ENCODE measurements at regions not wholly inside any gene's neighbourhood (a gene's known extent, or its start where the extent isn't known, plus 50 kb on each side); places are given as distances from the start of the nearest gene placed in this dataset.

DNA sequence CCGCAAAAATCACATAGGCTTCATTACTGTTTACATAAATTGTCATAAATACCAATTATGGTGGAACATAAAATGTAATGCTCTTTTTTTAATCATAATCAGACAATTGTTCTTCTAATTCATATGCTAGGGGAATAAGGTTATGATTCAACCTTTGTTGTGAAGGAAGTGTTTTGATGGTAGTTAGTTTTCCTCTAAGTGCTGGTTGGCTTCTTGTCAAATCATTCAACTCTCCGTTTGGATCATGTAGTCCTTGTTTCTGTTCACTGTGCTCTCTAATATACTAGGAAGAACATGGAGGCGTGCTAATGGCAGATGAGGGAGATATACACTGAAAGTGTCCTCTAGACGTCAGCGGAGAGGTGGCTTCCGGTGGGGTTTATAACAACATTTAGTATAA is 1938.0 kb upstream of the PIK3C3 start:
- no peak for DNase-seq

DNA sequence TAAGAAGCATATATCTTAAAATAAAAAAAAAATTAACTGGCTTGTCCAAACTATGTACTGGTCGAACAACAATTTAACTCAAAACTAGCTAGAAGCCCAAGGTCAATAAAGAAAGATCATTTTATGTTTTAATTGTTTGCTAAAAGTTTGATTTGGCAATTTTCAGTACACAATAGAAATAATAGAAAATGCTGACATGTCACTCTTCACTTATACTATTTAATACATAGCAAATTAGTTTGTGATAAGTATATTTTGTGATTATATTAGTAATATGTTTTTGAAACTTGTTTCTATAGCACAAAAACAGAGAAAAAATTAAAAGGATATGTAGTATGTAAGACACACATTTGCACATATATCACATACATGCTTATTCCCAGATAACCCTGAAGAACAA is 1938.6 kb upstream of the PIK3C3 start:
- no peaks in the 10 kb centered on the region for H3K27me3 ChIP-seq (replicated peaks; ENCODE audit: control insufficient read depth, insufficient read depth, low read length, poor library complexity, severe bottlenecking)
- no peaks in the 10 kb centered on the region for H3K9me3 ChIP-seq (ENCODE audit: control insufficient read depth, low read length)
- H3K36me3 ChIP-seq (ENCODE audit: control insufficient read depth, insufficient read depth, low read length), result no peaks in the 10 kb centered on the region
- DNase-seq, result no peak
- no peak overlapping the region for H3K27ac ChIP-seq (ENCODE audit: insufficient read depth, low read length, poor library complexity, severe bottlenecking)
- H3K4me1 ChIP-seq (ENCODE audit: control insufficient read depth, insufficient read depth, low read length, poor library complexity, severe bottlenecking), result no peaks in the 10 kb centered on the region
- no peak overlapping the region for H3K4me3 ChIP-seq (ENCODE audit: insufficient read depth, low read depth, low read length, poor library complexity, severe bottlenecking)

More for the DNA sequence above, 1938.0 kb upstream of the PIK3C3 start:
- no peak overlapping the region for H3K4me3 ChIP-seq (ENCODE audit: insufficient read depth, low read depth, low read length, poor library complexity, severe bottlenecking)
- H3K27ac ChIP-seq (ENCODE audit: insufficient read depth, low read length, poor library complexity, severe bottlenecking), result no peak overlapping the region
- no peaks in the 10 kb centered on the region for H3K4me1 ChIP-seq (ENCODE audit: control insufficient read depth, insufficient read depth, low read length, poor library complexity, severe bottlenecking)
- H3K9me3 ChIP-seq (ENCODE audit: control insufficient read depth, low read length), result no peaks in the 10 kb centered on the region
- H3K36me3 ChIP-seq (ENCODE audit: control insufficient read depth, insufficient read depth, low read length), result no peaks in the 10 kb centered on the region
- H3K27me3 ChIP-seq (replicated peaks; ENCODE audit: control insufficient read depth, insufficient read depth, low read length, poor library complexity, severe bottlenecking), result no peaks in the 10 kb centered on the region

DNA sequence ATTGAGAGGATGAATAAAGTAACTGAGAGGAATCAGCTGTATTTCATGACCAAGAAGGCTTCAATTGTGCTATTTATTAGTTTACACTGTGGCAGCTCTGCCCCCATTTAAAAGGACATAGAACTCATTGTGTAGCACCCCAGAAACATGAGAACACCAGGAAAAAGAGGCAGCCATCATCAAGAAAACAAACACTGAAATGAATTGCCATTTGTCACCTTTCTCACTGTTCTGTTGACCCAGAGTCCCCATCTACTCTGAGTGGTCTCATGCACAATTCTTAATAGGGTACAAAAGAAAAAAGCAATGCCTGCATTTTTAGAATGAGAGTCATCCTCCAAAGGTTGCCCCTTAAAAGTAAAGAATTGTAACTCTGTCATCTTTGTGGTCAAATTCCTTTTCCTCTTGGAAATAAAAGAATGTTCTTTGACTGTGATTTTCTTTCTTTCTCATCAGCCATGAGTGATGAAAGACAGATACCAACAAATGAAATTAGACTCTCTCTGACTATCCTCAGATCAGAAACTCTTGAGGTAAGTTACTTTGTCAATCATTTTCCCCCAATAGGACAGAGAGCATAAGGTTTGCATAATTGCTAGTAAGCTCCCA is 1941.9 kb upstream of the PIK3C3 start:
- Histone ChIP-seq H3K27ac (ENCODE audit: insufficient read depth, low read length, poor library complexity, severe bottlenecking) (no peak overlapping the region), H3K36me3 (ENCODE audit: control insufficient read depth, insufficient read depth, low read length) (no peaks in the 10 kb centered on the region), H3K9me3 (ENCODE audit: control insufficient read depth, low read length) (no peaks in the 10 kb centered on the region), H3K4me1 (ENCODE audit: control insufficient read depth, insufficient read depth, low read length, poor library complexity, severe bottlenecking) (no peaks in the 10 kb centered on the region), H3K27me3 (replicated peaks; ENCODE audit: control insufficient read depth, insufficient read depth, low read length, poor library complexity, severe bottlenecking) (no peaks in the 10 kb centered on the region), H3K4me3 (ENCODE audit: insufficient read depth, low read depth, low read length, poor library complexity, severe bottlenecking) (no peak overlapping the region)
- no peak for DNase-seq

DNA sequence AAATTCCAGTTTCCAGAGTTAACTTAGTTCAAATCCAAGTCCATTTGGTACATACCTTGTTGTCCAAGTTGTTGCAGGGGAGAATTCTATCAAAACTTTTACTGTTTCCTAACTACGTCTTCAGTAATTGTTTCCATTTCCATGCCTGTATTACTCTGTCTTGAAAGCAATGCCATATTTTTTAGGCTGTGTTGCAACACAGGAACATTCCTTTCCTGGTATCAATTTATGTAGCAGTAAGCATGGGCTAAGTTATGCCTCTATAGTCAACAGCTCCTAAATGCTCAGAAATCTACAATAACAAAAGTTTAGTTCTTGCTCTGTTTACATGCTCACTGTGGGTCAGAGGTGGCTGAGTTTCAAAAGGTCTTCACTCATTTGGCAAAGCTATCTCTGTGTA is 1943.8 kb upstream of the PIK3C3 start:
- Histone ChIP-seq H3K4me3 (ENCODE audit: insufficient read depth, low read depth, low read length, poor library complexity, severe bottlenecking) (no peak overlapping the region), H3K27me3 (replicated peaks; ENCODE audit: control insufficient read depth, insufficient read depth, low read length, poor library complexity, severe bottlenecking) (no peaks in the 10 kb centered on the region)

DNA sequence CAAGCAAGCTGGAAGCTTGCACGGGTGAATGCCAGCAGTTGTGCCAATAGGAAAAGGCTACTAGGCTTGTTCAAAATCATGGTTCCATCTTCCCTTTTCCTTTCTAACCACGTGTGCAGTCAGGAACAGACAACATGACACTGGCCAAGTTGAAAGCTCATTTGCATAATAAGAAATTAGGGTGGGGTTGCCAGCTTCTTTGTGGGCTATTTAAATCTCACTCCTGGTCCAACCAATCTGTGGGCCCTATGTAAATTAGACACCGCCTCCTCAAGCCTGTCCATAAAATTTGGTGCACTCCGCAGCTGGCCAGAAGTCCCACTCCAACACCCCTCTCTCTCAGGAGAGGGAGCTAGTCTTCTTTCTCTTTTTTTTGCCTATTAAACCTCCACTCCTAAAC is 1948.4 kb upstream of the PIK3C3 start:
- no peak for DNase-seq
- Histone ChIP-seq H3K27me3 (replicated peaks; ENCODE audit: control insufficient read depth, insufficient read depth, low read length, poor library complexity, severe bottlenecking) (no peaks in the 10 kb centered on the region), H3K36me3 (ENCODE audit: control insufficient read depth, insufficient read depth, low read length) (no peaks in the 10 kb centered on the region), H3K9me3 (ENCODE audit: control insufficient read depth, low read length) (no peaks in the 10 kb centered on the region), H3K27ac (ENCODE audit: insufficient read depth, low read length, poor library complexity, severe bottlenecking) (no peak overlapping the region), H3K4me3 (ENCODE audit: insufficient read depth, low read depth, low read length, poor library complexity, severe bottlenecking) (no peak overlapping the region), H3K4me1 (ENCODE audit: control insufficient read depth, insufficient read depth, low read length, poor library complexity, severe bottlenecking) (no peaks in the 10 kb centered on the region)

More for the DNA sequence above, 1943.8 kb upstream of the PIK3C3 start:
- Histone ChIP-seq H3K27ac (ENCODE audit: insufficient read depth, low read length, poor library complexity, severe bottlenecking) (no peak overlapping the region), H3K9me3 (ENCODE audit: control insufficient read depth, low read length) (no peaks in the 10 kb centered on the region), H3K36me3 (ENCODE audit: control insufficient read depth, insufficient read depth, low read length) (no peaks in the 10 kb centered on the region), H3K4me1 (ENCODE audit: control insufficient read depth, insufficient read depth, low read length, poor library complexity, severe bottlenecking) (no peaks in the 10 kb centered on the region)
- no peak for DNase-seq

DNA sequence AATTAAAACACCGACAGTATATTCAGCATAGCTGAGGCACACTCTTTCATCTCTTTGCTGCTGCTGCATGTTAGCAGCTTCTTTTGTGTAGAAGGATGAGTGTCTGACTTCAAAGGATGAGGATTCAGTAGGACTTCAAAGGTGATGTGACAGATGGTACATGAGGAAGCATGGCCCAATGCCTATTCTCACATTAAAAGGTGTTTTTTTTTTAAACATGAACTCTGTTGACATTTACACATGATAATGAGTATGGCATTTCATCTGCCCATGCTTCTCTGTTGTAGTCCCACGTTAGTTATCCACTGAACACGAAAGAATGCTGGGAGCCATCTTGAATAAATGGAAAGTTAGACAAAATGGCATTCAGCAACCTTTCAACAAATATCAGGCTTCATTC is 1950.8 kb upstream of the PIK3C3 start:
- no peak for DNase-seq
- H3K27ac ChIP-seq (ENCODE audit: insufficient read depth, low read length, poor library complexity, severe bottlenecking), result no peak overlapping the region
- no peaks in the 10 kb centered on the region for H3K9me3 ChIP-seq (ENCODE audit: control insufficient read depth, low read length)
- H3K4me3 ChIP-seq (ENCODE audit: insufficient read depth, low read depth, low read length, poor library complexity, severe bottlenecking), result no peak overlapping the region
- H3K36me3 ChIP-seq (ENCODE audit: control insufficient read depth, insufficient read depth, low read length), result no peaks in the 10 kb centered on the region
- no peaks in the 10 kb centered on the region for H3K4me1 ChIP-seq (ENCODE audit: control insufficient read depth, insufficient read depth, low read length, poor library complexity, severe bottlenecking)
- H3K27me3 ChIP-seq (replicated peaks; ENCODE audit: control insufficient read depth, insufficient read depth, low read length, poor library complexity, severe bottlenecking), result no peaks in the 10 kb centered on the region

DNA sequence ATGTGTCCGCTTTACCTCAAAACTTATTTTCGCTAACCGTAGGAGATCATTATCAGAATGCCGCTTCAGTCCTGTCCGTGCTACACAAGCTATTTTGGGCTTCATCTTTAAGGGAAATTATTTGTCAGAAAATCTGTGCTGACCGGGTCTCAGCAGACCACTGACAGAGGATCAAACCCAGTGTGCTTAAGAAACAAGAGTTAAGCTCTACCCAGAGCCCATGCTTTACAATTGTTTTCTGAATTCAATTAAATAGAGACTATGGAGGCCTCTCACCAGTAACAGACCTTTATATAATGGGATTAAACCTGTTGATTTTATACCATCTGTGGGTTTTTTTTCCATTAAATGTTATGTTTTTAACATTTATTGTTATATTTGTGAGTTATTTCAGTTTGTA is 1956.7 kb upstream of the PIK3C3 start:
- Histone ChIP-seq H3K9me3 (ENCODE audit: control insufficient read depth, low read length) (no peaks in the 10 kb centered on the region), H3K4me3 (ENCODE audit: insufficient read depth, low read depth, low read length, poor library complexity, severe bottlenecking) (no peak overlapping the region), H3K36me3 (ENCODE audit: control insufficient read depth, insufficient read depth, low read length) (no peaks in the 10 kb centered on the region)

DNA sequence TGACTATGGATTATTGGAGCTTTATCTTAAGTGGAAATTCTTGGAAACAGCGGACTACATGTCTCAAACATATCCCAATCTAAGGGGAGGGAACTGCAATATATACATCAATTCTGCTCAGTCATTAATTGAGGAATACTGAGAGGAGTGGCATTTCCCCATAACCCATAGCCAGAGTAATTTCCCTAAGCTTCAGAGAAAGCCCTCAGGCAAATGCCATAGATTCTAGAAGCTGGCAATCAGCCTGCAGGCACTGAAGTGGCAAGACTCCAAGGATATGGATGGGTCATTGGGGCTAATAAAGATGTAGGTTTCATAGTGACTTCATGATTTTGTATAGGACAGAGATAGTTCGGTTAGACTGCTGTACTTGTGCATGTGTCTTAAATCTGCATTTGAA is 1960.5 kb upstream of the PIK3C3 start:
- no peaks in the 10 kb centered on the region for H3K36me3 ChIP-seq (ENCODE audit: control insufficient read depth, insufficient read depth, low read length)

More for the DNA sequence above, 1956.7 kb upstream of the PIK3C3 start:
- no peak for DNase-seq
- Histone ChIP-seq H3K27me3 (replicated peaks; ENCODE audit: control insufficient read depth, insufficient read depth, low read length, poor library complexity, severe bottlenecking) (no peaks in the 10 kb centered on the region), H3K4me1 (ENCODE audit: control insufficient read depth, insufficient read depth, low read length, poor library complexity, severe bottlenecking) (no peaks in the 10 kb centered on the region), H3K27ac (ENCODE audit: insufficient read depth, low read length, poor library complexity, severe bottlenecking) (no peak overlapping the region)

DNA sequence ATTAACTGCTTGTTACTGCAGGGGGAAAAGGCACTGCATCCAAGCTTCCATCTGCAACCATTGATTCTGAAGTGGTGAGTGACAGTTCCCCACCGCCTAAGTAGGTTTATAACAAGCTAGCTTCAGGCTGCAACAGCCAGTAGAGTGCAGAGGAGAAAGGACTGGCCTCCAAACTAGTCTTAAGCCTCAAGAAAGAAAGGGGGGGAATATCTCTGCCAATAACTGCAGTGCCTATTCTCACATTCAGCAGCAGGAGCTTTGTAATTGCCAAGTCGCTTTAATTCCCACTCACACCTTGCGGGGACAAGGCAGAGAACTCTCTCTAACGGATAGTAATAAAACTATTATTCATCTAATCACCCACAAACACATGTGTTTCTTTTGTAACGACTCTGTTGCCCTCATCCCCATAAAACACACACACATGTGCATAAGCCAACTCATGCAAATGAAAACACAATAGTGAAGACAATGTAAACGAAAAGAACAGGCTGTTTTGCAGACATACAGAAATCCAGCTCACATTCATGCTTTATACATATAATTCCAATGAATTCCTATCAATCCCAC is 1963.3 kb upstream of the PIK3C3 start:
- Histone ChIP-seq H3K4me3 (ENCODE audit: insufficient read depth, low read depth, low read length, poor library complexity, severe bottlenecking) (no peak overlapping the region), H3K36me3 (ENCODE audit: control insufficient read depth, insufficient read depth, low read length) (no peaks in the 10 kb centered on the region), H3K9me3 (ENCODE audit: control insufficient read depth, low read length) (no peaks in the 10 kb centered on the region), H3K4me1 (ENCODE audit: control insufficient read depth, insufficient read depth, low read length, poor library complexity, severe bottlenecking) (no peaks in the 10 kb centered on the region), H3K27ac (ENCODE audit: insufficient read depth, low read length, poor library complexity, severe bottlenecking) (no peak overlapping the region), H3K27me3 (replicated peaks; ENCODE audit: control insufficient read depth, insufficient read depth, low read length, poor library complexity, severe bottlenecking) (no peaks in the 10 kb centered on the region)
- no peak for DNase-seq

More for the DNA sequence above, 1960.5 kb upstream of the PIK3C3 start:
- Histone ChIP-seq H3K9me3 (ENCODE audit: control insufficient read depth, low read length) (no peaks in the 10 kb centered on the region), H3K27ac (ENCODE audit: insufficient read depth, low read length, poor library complexity, severe bottlenecking) (no peak overlapping the region), H3K4me3 (ENCODE audit: insufficient read depth, low read depth, low read length, poor library complexity, severe bottlenecking) (no peak overlapping the region), H3K27me3 (replicated peaks; ENCODE audit: control insufficient read depth, insufficient read depth, low read length, poor library complexity, severe bottlenecking) (no peaks in the 10 kb centered on the region), H3K4me1 (ENCODE audit: control insufficient read depth, insufficient read depth, low read length, poor library complexity, severe bottlenecking) (no peaks in the 10 kb centered on the region)
- no peak for DNase-seq

DNA sequence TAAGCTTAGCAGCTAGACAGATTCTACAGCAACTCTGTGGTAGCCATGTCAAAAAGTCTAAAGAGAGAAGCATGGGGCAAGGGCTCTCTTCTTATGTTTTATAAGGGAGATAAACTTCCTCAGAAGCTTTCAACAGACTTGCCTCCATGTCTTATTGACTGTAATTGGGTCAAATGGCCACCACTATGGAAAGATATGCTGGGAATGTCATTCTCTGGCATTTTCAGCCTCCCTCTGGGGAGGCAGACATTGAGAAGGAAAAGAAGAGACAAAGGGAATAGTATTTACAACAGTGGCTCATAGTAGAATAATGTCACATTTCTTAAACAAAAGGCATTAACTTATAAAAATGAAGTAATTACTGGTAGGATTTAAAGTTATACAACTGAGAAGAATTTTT is 1964.5 kb upstream of the PIK3C3 start:
- Histone ChIP-seq H3K27ac (ENCODE audit: insufficient read depth, low read length, poor library complexity, severe bottlenecking) (no peak overlapping the region), H3K36me3 (ENCODE audit: control insufficient read depth, insufficient read depth, low read length) (no peaks in the 10 kb centered on the region), H3K9me3 (ENCODE audit: control insufficient read depth, low read length) (no peaks in the 10 kb centered on the region), H3K4me1 (ENCODE audit: control insufficient read depth, insufficient read depth, low read length, poor library complexity, severe bottlenecking) (no peaks in the 10 kb centered on the region), H3K27me3 (replicated peaks; ENCODE audit: control insufficient read depth, insufficient read depth, low read length, poor library complexity, severe bottlenecking) (no peaks in the 10 kb centered on the region), H3K4me3 (ENCODE audit: insufficient read depth, low read depth, low read length, poor library complexity, severe bottlenecking) (no peak overlapping the region)
- no peak for DNase-seq

Measured in effector memory CD4-positive, alpha-beta T cell (primary cell).